Aorta (tissue), 5 donors: ENCODE measurements at regions not wholly inside any gene's neighbourhood (a gene's known extent, or its start where the extent isn't known, plus 50 kb on each side); places are given as distances from the start of the nearest gene placed in this dataset.
"Not testable (repeated sequence)": the region's sequence is repeated elsewhere in the genome, so short reads cannot be mapped to it uniquely, and the experiment has no call there.

Source experiments
- ATAC-seq: fragments of 200-7000 bp; cut with Tn5 transposase; one replicate; pipeline ENCODE4 v1.9.1; 2022; ENCODE audit warnings: moderate library complexity; ENCODE audit not compliant: low FRiP score
- DNase-seq, 2 donors: peaks; one replicate each; pipeline ENCODE4 v3.0.0-alpha.2; 2020
- H3K27ac ChIP-seq, 2 donors: one replicate each; pipeline ENCODE4 v1.5.1; 2013; ENCODE audit warnings: low read length in 2 of 2, mild to moderate bottlenecking in 2 of 2, moderate library complexity in 2 of 2, control low read depth in 1 of 2, inconsistent platforms in 1 of 2, low read depth in 1 of 2
- H3K27me3 ChIP-seq, 2 donors: one replicate each; pipeline ENCODE4 v1.6.1; 2013; ENCODE audit warnings: control low read depth in 1 of 2, low read length in 1 of 2, mild to moderate bottlenecking in 1 of 2, moderate library complexity in 1 of 2; ENCODE audit not compliant: insufficient read depth in 2 of 2, control insufficient read depth in 1 of 2
- H3K36me3 ChIP-seq, 2 donors: one replicate each; pipeline ENCODE4 v1.6.1; 2013; ENCODE audit warnings: control low read depth in 1 of 2, low read length in 1 of 2, mild to moderate bottlenecking in 1 of 2; ENCODE audit not compliant: insufficient read depth in 2 of 2, control insufficient read depth in 1 of 2
- H3K4me1 ChIP-seq, 2 donors: one replicate each; pipeline ENCODE4 v1.6.1; 2013; ENCODE audit warnings: low read length in 2 of 2, control low read depth in 1 of 2, mild to moderate bottlenecking in 1 of 2, moderate library complexity in 1 of 2; ENCODE audit not compliant: insufficient read depth in 2 of 2, control insufficient read depth in 1 of 2
- H3K4me3 ChIP-seq, 2 donors: one replicate each; pipeline ENCODE4 v1.5.1; 2013; ENCODE audit warnings: low read length in 2 of 2, control low read depth in 1 of 2, mild to moderate bottlenecking in 1 of 2
- H3K9me3 ChIP-seq: one replicate; pipeline ENCODE4 v1.6.1; 2013; ENCODE audit warnings: mild to moderate bottlenecking, low read length; ENCODE audit not compliant: control insufficient read depth
- WGBS, 2 donors: extraction: QIAGEN DNeasy Blood & Tissue Kit; methylation state at CpG; one replicate each; pipeline ENCODE4 v1.1.7; 2013; 5-methylcytosine and 5-hydroxymethylcytosine counted together
- intact Hi-C, 2 donors: fragments of 100-400 bp; cut with DNase I; formaldehyde crosslinking; loops; one replicate each; pipeline versions ENCODE4 v1.14.2 to v1.15.0; 2022
- donor health status: healthy with polysubstance abuse.
- donor health status: Bipolar disorder and iron deficiency.
- donor health status: DM: no; HTN: no; CAD: no.
- donor health status: DM: no; HTN: no; CAD: no.
- donor health status: DM: yes; HTN: yes; CAD: no.

GRCh38 chr1:82373710-82374109 is 573.0 kb downstream of the ADGRL2 start:
- Histone ChIP-seq H3K36me3 (no peaks in the 10 kb centered on the region), H3K9me3 (no peaks in the 10 kb centered on the region), H3K4me3 (no peak overlapping the region), H3K27ac (no peak overlapping the region), H3K27me3 (no peaks in the 10 kb centered on the region), H3K4me1 (peaks cover 0 to 4% of the 10 kb centered on the region in 2 donors)
- ATAC-seq (no peak), DNase-seq (no peak)
- intact Hi-C loops, result no loop called here
- WGBS, 2 donors, result 100% methylated on average over 2 of the region's 2 CpGs

GRCh38 chr1:82371844-82372498 is 571.2 kb downstream of the ADGRL2 start:
- Histone ChIP-seq H3K36me3 (no peaks in the 10 kb centered on the region), H3K4me1 (no peaks in the 10 kb centered on the region), H3K27me3 (no peaks in the 10 kb centered on the region), H3K4me3 (no peak overlapping the region), H3K27ac (no peak overlapping the region), H3K9me3 (peaks cover 1% of the 10 kb centered on the region)
- ATAC-seq (no peak), DNase-seq (no peak)
- intact Hi-C loops, result no loop called here
- 13 to 15% methylated on average over 3 of the region's 3 CpGs for WGBS, 2 donors

GRCh38 chr1:82367456-82367855 is 566.7 kb downstream of the ADGRL2 start:
- intact Hi-C loops, result no loop called here
- no peak for DNase-seq
- Histone ChIP-seq H3K36me3 (no peaks in the 10 kb centered on the region), H3K27ac (no peak overlapping the region), H3K9me3 (peaks cover 3% of the 10 kb centered on the region), H3K4me1 (no peaks in the 10 kb centered on the region), H3K4me3 (no peak overlapping the region), H3K27me3 (no peaks in the 10 kb centered on the region)
- WGBS, 2 donors, result 95 to 96% methylated on average over 2 of the region's 2 CpGs
- no peak for ATAC-seq

GRCh38 chr1:82366689-82367088 is 566.0 kb downstream of the ADGRL2 start:
- Histone ChIP-seq H3K9me3 (peaks cover 3% of the 10 kb centered on the region), H3K27ac (no peak overlapping the region), H3K4me1 (no peaks in the 10 kb centered on the region), H3K4me3 (no peak overlapping the region), H3K36me3 (no peaks in the 10 kb centered on the region), H3K27me3 (no peaks in the 10 kb centered on the region)
- intact Hi-C loops, result no loop called here
- WGBS, 2 donors, result 69 to 76% methylated on average over 2 of the region's 2 CpGs
- no peak for ATAC-seq
- no peak for DNase-seq

- H3K36me3 ChIP-seq, H3K9me3 ChIP-seq, intact Hi-C loops, ATAC-seq, H3K4me1 ChIP-seq, H3K4me3 ChIP-seq, H3K27ac ChIP-seq, H3K27me3 ChIP-seq, DNase-seq: not testable (repeated sequence)
- WGBS, 2 donors, result 96% methylated on average over 5 of the region's 5 CpGs
Measured at GRCh38 chr1:82359541-82359940, 558.8 kb downstream of the ADGRL2 start.

GRCh38 chr1:82358706-82359105 is 558.0 kb downstream of the ADGRL2 start:
- 66 to 76% methylated on average over 4 of the region's 4 CpGs for WGBS, 2 donors
- ATAC-seq, intact Hi-C loops, H3K27me3 ChIP-seq, H3K36me3 ChIP-seq, H3K9me3 ChIP-seq, H3K4me1 ChIP-seq, DNase-seq, H3K4me3 ChIP-seq, H3K27ac ChIP-seq: not testable (repeated sequence)

GRCh38 chr1:82354546-82354945 is 553.8 kb downstream of the ADGRL2 start:
- 74 to 97% methylated on average over 5 of the region's 5 CpGs for WGBS, 2 donors
- H3K27ac ChIP-seq, H3K27me3 ChIP-seq, H3K9me3 ChIP-seq, DNase-seq, H3K4me1 ChIP-seq, H3K36me3 ChIP-seq, ATAC-seq, H3K4me3 ChIP-seq, intact Hi-C loops: not testable (repeated sequence)

GRCh38 chr1:82348487-82348886 is 547.8 kb downstream of the ADGRL2 start:
- 92 to 95% methylated on average over 2 of the region's 2 CpGs for WGBS, 2 donors
- intact Hi-C loops, result no loop called here
- Histone ChIP-seq H3K9me3 (no peaks in the 10 kb centered on the region), H3K4me3 (no peak overlapping the region), H3K27me3 (no peaks in the 10 kb centered on the region), H3K36me3 (no peaks in the 10 kb centered on the region), H3K4me1 (no peaks in the 10 kb centered on the region), H3K27ac (no peak overlapping the region)
- ATAC-seq (no peak), DNase-seq (no peak)

- H3K4me1 ChIP-seq, result no peaks in the 10 kb centered on the region
- ATAC-seq (no peak), DNase-seq (no peak)
- H3K27me3 ChIP-seq, result no peaks in the 10 kb centered on the region
- no peak overlapping the region for H3K4me3 ChIP-seq
- WGBS, 2 donors, result 65 to 74% methylated on average over 4 of the region's 4 CpGs
- no peaks in the 10 kb centered on the region for H3K9me3 ChIP-seq
- intact Hi-C loops, result no loop called here
- H3K36me3 ChIP-seq, result no peaks in the 10 kb centered on the region
- H3K27ac ChIP-seq, result no peak overlapping the region
Measured at GRCh38 chr1:82346141-82346540, 545.4 kb downstream of the ADGRL2 start.
